UCSD-AML1 (cell line): ENCODE measurements at regions not wholly inside any gene's neighbourhood (a gene's known extent, or its start where the extent isn't known, plus 50 kb on each side); places are given as distances from the start of the nearest gene placed in this dataset.

ENCODE experiments used
- DNase-seq: peaks from one replicate; lab custom pipeline; 2025; ENCODE audit not compliant: unreplicated experiment; lab: John Stamatoyannopoulos, UW

DNA sequence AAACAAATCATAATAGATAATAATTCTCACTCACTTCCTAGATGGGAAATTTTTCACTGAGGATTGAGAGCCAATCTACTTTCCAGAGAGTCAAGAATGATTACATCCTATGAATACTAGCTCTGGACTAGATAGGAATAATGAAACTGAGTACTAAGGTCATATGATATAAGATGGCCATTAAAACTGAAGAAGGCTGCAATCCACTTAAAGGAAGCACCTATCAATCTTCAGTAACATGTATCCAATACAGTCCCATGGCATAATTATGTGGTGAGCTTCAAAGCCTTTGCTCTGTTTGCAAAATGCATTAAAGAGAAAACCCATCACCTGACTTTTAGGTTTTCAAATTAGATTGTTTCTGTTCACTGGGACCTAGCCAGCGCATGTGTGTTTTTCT lies 398.0 kb upstream of the MEIS1 start:
- DNase-seq: no peak

DNA sequence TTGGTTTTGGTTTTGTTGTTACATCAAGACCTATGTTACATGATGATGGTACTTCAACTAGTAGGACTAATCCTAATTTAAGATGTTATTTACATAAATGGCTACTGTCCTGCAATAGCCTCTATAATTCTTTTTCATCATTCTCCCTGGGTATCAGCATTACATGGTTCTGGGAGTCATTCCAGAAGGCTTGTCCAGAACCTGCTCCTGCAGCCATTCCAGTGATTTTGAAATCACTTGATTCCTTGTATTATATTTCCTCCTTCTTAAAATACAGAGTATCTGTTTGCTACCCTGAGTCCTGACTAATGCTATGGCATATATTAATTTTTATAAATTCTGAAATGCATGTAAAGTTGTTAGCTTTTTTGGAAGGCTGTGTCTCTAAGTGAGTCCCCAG lies 400.5 kb upstream of the MEIS1 start:
- DNase-seq: no peak

DNA sequence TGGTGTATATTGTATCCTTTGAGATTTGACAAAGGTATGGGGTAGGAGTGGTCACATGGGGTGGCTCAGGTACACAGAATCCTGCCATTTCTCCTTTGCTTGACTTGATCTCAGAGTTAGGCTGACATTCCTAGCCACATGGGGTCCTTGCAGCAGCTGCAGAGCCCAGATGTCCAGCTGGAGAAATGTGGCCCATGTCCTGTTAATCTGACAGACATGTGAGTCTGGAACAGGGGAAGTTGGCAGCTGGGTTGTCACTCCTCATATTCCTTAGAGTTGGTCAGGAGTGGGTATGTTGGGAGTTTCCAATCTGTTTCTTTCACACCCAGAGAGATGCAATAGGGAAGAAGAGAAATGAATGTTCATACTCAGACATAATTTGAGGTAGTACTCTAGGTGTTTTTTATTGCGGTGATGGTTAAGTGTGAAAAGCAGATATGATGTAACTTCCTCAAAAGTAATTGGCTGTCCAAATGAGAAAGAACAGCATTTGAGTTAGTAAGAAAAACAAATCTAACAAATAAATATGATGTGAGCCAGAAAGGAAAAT lies 402.6 kb upstream of the MEIS1 start:
- DNase-seq: no peak

DNA sequence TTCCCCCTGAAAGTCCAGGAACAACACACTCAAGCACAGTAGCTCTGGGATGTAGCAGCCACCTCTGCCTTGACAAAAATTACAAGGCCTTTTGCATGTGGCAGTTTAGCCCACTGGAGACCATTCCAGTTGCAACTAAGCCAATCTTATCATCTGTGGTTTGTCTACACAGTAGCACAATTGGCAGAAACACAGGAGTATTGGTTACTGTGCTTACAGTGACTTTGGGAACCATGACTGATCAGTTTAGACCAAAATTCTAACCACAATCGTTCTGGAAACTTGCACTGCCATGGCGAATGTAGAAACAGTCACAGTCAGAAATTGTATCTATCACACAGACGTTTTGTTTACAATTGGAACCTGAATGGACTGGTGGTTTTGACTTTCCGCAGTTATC lies 403.7 kb upstream of the MEIS1 start:
- DNase-seq: no peak

DNA sequence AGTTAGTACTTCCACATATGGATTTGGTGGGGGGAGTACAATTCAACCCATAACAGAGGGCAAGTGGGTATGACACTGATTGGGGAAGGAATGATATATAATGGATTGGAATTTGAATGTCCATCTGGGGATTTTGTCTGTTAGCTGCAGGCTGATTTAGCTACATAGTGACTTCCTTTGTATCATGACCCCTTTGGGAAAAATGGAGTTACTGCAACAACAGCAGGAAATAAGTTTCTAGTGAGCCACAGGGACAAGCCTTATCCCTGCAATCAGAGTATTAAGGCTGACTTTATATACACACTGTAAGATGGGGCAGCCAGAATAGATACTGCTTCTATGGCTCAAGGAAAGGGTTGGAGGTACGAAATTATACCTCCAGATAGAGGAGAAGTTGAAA lies 404.4 kb upstream of the MEIS1 start:
- DNase-seq: no peak

DNA sequence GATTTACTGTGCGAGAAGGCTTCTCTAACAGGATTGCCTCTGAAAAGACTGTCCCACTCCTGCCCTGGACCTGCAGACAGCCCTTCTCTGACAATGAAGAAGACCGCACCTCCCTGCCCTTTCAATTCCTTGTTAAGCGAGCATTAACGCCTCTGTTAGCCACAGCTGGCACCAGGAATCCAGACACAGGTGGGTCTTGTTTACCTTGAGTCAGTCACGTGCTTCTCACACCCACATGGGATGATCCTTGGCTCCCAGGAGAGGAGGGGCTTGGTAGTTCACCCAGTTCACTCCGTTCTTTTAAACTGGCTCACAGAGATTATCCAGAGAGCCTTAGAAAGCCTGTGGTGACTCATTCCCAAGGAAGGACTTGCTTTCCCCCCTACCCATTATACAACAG lies 410.5 kb upstream of the MEIS1 start:
- no peak for DNase-seq

DNA sequence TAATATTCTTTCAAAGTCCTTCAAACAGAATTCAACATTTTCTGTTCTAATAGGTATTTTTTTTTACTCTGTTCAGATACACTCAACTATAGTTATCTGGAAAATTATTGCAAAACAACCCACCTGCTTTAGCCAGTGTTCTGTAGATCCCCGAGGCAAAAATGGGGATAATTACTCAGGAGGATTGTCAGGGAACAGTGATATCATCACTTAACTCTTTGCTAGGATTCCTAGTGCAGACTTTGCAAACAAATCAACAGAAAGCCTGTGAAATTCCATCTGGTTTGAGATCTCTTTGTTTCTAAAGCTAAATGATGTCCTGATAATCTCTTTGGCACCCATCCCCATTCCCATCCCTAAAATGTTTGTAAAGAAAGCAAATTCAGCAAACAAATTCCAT lies 413.6 kb upstream of the MEIS1 start:
- DNase-seq: no peak

DNA sequence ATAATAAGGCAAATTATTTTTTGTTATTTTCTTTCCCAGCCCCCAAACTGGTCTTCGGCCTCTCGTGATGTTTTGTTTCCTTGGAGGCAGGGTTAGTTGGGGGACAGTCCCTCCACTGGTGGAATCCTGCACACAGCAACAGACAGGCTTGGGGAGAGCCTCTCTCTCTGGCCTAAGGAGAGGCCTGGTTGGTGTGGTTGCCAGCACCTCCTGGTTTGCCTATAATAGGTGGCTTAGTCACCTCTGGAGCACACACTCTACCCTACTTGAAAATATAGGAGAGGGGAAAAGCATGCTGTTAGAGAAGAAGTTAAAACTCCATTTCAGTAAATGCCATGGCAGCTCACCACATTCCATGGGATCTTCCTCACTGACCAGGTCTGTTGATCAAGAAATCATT lies 417.2 kb upstream of the MEIS1 start:
- DNase-seq: no peak

DNA sequence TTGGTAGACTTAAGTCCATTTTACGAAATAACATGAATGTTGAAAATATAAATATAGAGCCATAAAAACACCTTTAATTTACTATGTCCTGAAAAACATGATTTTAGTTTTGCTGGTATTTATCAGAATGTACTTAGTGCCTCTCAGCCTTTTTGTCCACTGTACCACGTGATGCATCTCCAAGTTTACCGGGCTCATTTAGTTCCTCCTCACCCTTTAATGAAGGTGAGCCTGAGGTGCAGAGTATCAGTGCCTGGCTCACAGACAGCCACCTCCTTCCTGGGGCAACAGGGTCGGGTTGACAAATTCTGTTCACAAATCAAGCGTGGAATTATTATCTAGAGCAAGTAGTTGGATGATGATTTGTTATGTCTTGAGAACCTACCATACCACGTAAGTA lies 420.5 kb upstream of the MEIS1 start:
- DNase-seq: peak; percentile 8

DNA sequence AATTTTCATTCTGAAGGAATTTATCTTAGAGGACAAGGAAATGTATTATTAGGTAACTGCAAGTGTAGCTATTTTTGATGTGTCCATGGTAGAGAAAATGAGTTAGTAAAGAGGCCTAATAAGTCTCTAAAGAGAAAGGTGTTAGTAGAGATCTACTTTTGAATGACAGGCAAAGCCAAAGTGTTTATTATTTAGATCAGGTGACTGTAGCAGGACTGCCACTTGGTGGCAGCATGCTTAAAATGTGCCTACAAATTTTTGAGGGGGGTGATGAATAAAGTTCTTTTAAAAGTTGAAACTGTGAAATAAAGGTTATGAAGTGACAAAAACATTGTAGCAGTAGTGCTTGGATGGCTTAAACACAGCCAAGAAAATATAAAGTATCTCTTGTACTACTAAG lies 421.5 kb upstream of the MEIS1 start:
- DNase-seq: no peak

DNA sequence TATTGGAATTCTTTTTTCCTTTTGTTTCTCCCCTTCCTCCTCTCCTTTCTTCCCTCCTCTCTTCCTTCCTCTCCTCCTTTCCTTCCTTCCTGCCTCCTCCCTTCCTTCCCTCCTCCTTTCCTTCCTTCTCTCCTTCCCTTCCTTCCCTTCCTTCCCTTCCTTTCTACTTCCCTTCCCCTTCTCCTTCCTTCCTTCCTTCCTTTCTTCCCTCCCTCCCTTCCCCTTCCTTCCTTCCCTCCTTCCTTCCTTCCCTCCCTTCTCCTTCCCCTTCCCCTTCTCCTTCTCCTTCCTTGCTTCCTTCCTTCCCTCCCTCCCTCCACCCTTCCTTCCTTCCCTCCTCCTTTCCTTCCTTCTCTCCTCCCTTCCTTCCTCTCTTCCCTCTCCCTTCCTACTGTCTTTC lies 431.0 kb upstream of the MEIS1 start:
- DNase-seq: no peak

DNA sequence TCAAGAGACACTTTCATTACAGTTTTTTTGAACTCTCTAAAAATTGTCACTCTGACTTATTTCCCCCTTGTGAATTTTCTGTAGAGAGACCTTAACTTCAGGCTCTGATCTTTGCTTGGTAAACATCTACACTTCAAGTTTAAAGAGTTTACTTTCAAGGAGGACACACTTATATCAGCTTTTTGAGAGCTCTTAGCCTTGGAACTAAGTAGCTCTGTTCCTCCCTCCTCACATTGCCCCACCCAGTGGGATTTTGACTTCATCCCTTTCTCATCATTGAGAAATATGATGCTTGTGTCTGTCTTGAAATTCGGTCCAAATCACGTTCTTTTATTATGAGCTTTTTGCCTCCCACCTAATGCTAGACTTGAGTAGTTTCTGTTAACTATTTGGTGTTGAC lies 433.4 kb upstream of the MEIS1 start:
- DNase-seq: no peak

DNA sequence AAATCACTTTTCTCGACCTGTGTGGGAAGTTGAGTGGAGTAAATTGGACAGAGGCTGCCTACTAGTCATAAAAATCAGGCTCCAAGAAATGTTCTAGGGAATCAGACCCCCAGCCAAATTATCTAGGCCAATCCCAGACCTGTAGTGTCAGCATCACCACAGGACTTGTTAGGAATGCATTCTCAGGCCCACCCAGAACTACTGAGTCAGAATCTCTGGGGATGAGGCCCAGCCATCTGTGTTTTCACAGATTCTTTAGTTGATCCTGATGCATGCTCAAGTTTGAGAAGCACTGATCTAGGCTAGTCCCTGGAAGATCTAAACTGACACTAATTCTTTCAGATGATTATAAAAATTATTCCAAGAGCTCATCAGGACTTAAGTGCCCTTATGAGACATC lies 434.0 kb upstream of the MEIS1 start:
- no peak for DNase-seq

DNA sequence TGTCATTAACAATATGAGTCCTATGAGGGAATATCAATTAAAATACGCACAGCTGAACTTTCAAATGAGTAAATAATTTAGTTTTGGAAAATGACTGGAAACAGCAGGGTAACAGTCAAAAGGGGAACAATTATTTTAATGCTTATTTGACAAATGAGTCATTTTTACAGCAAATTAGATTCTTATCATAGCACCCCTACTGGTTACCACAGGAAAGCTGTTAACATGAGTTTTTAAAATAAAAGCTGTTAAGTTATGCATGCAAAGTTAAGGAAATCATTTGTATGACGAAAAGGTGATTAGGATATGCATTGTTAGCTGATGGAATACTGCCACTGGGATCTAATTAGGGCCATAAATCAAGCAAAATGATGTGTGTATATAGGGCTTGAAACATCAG lies 435.1 kb upstream of the MEIS1 start:
- no peak for DNase-seq

DNA sequence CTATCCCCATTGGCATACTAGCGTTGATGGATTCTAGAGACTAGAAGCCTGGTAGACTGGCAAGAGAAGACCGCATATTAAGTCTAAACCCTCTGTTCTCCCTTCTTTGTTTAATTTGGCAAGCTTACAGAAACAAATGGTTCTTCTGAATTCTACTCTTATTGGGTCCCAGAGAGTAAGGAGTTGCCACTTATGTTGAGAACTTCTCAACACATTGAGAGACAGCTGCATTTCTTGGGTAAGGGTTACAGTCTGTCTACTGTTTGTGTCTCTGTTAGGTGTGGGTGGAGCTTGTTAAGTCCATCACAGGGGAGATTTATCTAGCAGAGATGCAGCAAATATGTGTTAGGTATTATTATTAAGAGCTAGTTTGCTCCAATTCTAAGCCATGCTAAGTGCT lies 435.8 kb upstream of the MEIS1 start:
- no peak for DNase-seq

DNA sequence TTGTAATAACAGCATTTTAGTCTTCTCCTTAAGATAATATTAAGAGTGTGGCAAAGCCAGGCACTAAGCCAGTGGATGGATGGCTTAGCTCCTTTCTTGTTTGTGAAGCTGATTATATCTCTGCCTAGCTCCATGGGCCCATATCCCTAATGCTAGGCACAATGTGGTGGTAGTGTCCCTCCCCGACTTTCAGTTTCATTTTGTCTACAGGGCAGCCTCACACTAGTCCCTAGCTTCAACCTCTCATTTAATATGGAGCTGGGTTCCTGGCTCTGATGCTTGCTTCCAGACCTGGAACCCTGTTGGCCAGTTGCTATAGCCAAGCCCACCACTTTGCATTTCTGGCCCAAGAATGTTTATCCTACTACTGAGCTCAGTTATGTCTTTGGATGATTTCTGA lies 437.0 kb upstream of the MEIS1 start:
- no peak for DNase-seq

DNA sequence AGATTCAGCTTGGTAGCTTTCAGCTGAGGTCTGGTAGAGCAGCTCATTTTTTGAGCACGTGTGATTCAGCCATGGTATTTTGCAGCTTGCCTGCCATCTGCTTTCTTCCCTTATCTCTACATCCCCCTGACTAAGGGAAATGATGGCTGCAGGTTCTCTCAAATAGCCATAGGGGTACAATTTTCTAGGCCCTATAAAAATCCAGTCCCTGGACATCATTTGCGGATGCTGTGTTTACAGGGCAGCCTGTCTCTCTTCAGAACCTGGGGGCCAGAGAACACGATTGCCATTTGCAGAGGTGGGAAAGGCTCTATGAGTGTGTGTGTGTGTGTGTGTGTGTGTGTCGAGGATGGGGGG lies 442.7 kb upstream of the MEIS1 start:
- DNase-seq: no peak

DNA sequence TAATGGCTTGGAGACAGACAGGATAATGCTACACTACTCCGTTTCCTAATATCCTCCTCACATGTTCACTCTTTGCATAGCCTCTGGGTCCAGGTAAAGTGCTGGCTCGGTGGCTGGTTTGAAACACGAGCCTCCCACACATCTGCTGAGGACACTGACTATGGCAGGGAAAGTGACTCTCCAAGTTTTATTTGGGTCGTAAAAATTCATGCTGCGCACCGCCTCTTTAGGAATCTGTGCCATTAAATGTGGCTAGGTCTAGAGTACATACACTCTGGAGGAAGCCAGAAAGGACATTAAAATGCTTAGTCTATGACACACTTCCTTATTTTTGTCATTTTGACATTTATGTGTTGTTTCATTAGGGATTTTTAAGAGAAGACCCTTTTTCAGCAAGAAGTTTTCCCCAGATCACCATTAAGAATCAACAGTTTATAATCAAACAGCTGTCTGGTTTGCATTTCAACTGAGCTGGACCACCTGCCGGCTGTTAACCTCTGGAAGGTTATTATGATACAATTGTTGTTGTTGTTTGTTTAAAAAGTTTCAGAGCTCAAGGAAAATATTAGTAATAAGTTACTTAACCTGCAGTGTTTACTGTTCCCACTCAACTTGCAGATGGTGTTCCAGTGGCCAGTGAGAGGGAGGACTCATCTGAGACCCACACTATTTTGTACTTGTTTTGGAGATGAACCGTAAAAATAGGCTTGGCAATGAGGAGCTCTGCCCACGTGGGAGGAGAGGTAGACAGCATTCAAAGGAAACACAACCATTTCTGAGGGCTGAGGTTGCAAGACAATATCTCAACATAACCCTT lies 443.3 kb upstream of the MEIS1 start:
- DNase-seq: no peak

DNA sequence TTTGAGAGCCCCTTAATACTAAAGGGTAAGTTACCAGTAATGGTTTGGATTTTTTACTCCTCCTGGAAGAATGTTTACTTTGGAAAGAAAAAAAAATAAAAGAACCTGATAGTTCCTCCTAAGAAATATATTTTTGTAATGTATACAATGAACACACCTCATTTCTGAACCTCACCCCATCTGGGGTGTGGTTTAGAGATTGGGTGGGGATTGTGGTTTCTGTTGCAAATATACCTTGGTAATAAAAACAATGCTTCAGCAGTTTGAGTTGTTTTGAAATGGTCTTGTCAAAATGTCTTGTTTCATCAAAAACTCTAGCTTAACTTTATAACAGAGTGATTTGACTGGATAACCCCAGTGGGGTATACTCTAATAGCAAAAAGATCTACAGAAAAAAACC lies 448.9 kb upstream of the MEIS1 start:
- no peak for DNase-seq

DNA sequence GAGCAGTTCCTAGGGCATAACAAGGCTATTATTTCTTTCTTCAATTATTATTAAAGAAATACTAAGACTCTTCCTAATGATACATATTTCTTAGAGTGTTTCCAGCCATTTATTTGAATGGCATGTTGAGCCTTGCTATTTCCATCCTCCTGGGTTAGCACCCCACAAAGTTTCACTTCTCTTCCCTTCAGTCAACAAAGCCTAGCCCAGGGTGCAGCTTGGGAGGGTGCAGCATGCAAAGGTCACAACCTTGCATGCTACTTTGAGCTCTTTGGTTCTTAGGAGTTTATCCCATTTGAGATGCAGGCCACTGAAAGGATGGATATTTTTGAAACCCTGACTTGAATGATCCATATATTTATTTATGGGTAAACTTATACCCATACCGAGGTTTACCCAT lies 454.4 kb upstream of the MEIS1 start:
- DNase-seq: no peak

DNA sequence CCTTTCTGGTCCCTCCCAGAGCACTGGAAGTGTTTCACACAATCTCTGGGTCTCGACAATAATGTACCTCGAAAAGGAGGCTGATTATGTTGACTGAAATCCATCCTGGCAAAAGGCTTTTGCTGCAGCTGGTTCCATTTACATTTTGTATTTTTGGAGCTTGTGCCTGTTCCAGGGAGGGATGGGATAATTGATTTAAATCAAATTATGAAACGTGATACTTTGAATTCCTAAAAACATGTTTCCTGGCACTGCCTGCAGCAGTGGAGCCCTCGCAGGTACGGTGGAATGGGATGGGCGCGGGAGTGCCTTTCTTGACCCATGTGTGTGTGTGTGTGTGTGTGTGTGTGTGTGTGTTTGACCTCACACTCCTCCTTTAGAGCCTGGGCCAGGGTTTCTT lies 455.5 kb upstream of the MEIS1 start:
- no peak for DNase-seq

DNA sequence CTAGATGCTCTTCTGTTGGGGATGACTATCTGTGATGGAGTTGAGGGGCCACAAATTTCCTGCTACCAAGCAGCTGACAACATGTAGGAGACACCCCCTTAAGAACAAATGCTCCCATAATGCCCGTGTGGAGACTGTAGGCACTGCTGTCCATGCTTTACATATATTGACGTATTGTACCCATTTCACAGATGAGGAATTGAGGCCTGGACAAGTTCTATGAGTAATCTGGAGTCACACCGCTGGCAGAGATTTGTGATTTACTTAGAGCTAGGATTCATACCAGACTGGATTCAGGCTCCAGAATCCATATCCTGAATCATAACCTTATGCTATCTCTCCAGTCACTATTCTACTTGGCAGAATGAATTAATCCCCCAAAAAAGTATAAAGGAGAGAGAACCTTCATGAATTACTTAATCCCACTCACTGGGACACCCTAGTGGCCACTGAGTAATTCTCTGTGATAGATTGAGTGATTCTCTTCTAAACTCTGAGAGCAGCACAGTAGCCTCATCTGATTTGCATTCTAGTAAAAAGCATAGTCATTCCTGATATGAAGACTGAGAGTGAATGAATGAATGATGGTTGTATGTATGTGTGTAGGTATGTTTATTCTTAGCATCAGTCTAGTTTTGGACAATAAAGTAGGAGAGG lies 460.7 kb upstream of the MEIS1 start:
- no peak for DNase-seq

DNA sequence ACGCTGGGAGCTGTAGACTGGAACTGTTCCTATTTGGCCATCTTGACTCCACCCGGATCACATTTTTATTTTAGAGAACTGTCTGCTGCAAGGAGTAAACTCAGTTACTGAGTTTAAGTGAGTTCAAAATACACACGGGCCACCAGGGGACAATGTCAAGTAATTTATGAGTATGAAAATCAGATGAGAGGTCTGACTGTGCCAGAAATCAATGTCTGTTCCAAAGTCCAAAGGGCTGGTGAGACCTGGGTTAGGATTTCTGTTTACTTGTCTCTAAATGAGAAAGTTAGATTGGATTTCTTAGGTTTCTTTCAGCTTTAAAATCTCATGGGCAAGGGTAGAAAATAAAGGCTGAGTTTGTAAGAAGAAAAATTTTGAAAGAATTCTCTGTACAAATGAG lies 465.8 kb upstream of the MEIS1 start:
- no peak for DNase-seq
